GM18502 (cell line): ENCODE measurements at regions not wholly inside any gene's neighbourhood (a gene's known extent, or its start where the extent isn't known, plus 50 kb on each side); places are given as distances from the start of the nearest gene placed in this dataset.
A peak's percentile ranks its signal among the peaks of the same experiment; 100 is the strongest.

Experiments used
- ATAC-seq: cut with Tn5 transposase; IDR thresholded peaks from one replicate; pipeline ENCODE4 v1.9.1; 2021; ENCODE audit warnings: mild to moderate bottlenecking; ENCODE audit not compliant: unreplicated experiment, poor library complexity

GRCh38 chr15:47987908-47988532, 132.8 kb upstream of the SLC24A5 start:
- peak; percentile 97 for ATAC-seq

DNA sequence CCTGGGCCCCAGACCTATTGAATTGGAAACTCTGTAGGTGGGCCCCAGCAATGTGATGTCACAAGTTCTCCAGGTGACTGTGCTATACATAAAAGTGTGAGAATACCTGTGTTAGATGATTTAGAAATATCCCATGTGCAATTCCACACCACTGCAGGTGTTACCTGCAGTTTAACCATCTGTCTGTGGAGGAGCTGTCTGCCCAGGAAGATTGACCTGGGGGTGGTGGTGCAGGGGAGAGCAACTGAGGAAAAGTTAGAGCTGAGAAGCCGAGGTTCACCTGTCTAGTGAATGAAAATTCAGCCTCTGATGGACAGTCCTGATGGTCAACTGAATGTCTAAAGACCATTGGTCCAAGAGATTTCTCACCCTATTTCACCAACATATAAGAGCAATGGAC, 132.2 kb upstream of the SLC24A5 start:
- ATAC-seq, result no peak

GRCh38 chr15:47990821-47991220, 130.0 kb upstream of the SLC24A5 start:
- no peak for ATAC-seq

DNA sequence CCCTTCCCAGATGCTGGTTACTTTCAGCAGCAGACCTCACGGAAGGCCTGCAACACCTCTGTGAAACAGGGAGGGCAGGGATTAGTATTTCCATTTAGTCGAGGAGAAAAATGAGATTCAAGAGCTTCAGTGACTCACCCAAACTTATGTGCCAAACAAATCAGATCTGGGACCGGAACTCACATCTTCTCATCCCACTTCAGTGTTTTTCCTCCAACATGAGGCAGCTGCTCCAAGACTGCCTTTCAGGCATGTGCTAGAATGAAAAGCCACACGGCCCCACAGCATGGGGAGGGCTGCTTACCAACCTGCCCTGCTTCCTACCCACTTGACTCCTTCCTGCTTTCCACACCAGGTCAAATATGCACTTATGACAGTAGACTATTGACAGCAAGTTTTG, 129.4 kb upstream of the SLC24A5 start:
- ATAC-seq, result no peak

- ATAC-seq, result no peak
Measured at GRCh38 chr15:47993051-47993450, 127.7 kb upstream of the SLC24A5 start.

DNA sequence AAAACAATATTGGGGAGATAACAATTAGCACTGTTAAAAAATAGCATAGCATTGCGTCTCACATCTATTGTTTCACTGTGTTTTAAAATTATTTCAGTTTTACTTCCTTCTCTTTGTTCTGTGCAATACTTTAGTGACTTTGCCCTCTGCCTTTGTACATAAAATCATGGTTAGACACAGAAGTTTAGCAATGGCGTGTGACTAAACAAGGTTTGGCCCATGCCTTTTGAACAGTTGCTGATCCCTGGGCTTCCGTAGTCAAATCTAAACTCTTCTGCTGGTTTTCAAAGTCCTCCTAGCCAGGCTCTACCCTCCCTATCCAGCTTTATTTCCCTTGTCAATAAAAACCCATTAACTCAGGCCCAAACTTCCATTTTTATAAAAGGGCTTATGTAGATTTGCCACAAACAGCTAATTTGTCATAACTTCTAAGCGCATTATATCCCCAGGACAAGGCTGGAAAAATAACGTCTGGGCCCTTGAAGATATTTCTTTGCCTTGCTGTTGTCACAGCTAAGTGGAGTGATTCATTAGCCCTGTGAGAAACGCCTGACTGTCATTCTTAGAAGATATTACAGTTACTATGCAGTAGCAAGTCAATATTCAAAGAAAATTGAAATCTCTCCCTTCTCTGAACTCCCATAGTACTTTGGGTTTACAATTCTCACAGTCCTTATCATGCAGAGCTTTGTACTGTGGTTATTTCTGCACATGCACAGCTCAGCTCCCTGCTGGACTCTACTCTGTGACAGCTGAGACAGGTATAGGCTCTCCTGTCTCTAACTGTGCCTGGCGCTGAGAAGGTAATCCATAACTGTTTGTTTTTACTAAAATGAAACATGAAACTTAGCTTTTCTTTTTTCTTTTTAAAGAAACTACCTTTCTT, 123.4 kb upstream of the SLC24A5 start:
- ATAC-seq, result no peak

DNA sequence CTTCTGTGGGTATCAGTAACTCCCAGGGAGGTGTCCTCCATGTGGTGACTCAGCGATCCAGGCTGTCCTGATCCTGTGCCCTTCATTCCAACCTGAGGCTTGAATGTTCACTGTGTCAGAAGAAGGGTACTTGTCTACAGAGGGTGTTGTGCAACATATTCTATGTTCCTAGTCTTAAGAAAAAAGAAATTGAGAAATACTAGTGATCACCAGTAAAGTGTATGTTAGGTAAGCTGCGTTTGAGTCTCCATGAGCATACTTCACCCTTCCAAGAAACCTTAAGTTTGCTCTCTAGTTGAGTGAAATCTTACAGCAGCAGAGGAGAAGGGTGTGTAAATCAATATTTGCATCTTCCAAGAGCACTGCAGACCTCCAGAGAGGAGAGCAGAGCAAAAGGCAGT, 122.2 kb upstream of the SLC24A5 start:
- ATAC-seq, result no peak

DNA sequence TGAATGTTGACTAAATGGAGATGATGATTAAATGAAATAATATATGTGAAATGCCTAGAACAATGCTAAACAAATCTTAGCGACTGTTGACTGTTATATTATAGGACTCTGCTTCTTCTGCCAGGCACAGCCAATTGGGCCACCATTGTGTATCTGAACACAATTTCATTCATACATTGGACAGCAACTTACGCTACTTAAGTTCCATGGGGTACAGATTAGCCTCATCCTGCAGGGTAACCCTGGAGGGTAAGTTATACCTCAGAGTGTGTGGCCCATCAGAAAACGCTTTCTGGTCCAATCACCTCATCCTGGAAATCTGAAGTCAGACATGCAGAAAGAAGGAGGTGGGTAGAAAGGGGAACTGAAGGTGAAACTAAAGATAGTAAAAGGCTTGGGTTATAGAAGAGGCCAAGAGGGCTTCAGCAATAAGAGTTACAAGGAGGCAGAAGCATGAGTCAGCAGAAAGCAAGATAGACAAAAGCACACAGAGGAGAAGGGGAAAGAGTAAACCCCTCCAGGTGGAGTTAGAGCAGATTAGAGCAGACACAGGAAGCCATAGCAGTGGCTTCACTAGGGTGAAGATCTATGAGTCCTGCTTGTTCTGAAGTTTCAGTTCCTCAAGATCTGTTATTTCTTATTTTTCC, 119.3 kb upstream of the SLC24A5 start:
- peak; percentile 97 for ATAC-seq

DNA sequence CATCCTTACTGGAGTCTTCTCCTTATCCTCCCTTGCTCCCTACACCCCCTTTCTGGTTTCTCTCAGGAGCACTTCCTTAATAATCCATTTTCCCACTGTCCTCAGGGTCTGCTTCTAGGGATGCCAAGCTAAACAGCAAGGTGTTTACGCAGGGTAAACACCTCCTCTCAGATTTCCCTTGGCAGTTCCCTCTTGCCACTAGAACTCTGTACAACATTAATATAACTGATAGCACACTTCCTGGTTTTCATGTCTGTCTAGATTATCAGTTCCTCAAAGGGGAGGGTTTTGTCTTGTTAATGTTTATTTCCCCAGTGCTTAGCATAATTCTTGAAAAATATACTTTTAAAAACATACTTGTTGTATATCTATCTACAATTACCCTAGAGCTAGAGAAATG, 118.0 kb upstream of the SLC24A5 start:
- ATAC-seq, result no peak

- ATAC-seq, result no peak
Measured at GRCh38 chr15:48003441-48003840, 117.3 kb upstream of the SLC24A5 start.

- no peak for ATAC-seq
Measured at GRCh38 chr15:48005077-48005476, 115.7 kb upstream of the SLC24A5 start.

- ATAC-seq, result no peak
Measured at GRCh38 chr15:48006031-48006511, 114.7 kb upstream of the SLC24A5 start.

DNA sequence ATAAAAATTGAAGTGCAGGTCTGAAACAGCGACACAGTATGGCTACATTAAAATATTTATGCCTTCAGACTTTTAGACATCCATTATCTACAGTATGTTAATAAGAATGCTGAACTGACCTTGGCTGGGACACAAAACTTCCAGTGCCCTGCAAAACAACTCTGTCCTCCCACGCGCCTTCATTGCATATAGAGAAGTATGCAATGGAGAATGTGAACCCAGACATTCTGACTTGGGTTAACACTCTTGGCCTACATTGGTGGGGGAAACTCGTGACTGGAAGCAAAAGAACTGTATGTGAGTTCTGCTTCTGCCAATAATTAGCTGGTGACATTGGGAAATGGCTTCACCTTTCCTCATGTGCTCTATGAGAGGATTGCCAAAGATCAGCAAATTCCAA, 110.5 kb upstream of the SLC24A5 start:
- ATAC-seq, result no peak

- ATAC-seq, result no peak
Measured at GRCh38 chr15:48012191-48012590, 108.6 kb upstream of the SLC24A5 start.

DNA sequence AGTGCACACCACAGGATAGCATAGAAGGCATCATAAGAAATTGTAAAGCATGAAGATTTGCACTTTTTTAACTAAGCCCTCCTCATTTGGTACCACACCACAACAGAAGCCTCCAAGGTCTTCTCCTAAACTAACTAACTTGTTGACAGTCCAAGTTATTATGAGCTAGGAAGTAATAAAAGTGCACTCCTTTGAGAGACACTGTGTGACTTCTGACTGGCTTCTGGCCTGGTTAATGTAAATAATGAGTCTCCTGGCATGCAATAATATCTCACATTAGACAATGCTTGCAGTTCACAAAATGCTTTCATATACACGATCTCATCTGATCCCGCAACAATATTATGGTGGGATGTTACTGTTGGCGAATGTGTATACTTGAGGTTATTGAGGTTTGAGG, 103.9 kb upstream of the SLC24A5 start:
- no peak for ATAC-seq

- ATAC-seq, result no peak
Measured at GRCh38 chr15:48017747-48018146, 103.0 kb upstream of the SLC24A5 start.

- peak; percentile 56 for ATAC-seq
Measured at GRCh38 chr15:48020166-48020565, 100.6 kb upstream of the SLC24A5 start.

GRCh38 chr15:48021336-48022086, 99.3 kb upstream of the SLC24A5 start:
- no peak for ATAC-seq

- no peak for ATAC-seq
Measured at GRCh38 chr15:48025118-48025517, 95.7 kb upstream of the SLC24A5 start.

GRCh38 chr15:48028712-48029111, 92.1 kb upstream of the SLC24A5 start:
- ATAC-seq, result no peak
